NCI-H69 (cell line): ENCODE measurements at regions not wholly inside any gene's neighbourhood (a gene's known extent, or its start where the extent isn't known, plus 50 kb on each side); places are given as distances from the start of the nearest gene placed in this dataset.

Source experiments
- DNase-seq: peaks from one replicate; lab custom pipeline; 2025; lab: John Stamatoyannopoulos, UW

DNA sequence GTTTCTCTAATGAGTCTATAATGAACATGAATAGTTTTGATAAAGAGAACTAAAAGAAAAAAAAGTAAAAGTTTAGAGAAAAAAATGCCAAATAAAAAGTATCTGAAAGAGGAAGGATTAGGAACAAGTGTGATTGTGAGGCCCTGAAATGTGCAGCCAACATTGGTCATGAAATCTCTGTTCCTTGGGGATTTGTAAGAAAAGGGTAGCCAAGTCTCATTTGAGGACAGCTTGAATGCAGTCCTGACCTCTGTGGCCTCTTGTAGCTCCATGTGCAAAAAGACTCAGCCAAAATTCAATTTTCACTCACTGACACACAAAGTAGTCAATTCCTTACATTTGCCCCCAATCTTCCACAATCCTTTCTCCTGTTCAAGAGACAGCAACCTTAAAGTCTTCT lies 167.9 kb downstream of the KLF12 start:
- no peak for DNase-seq

- no peak for DNase-seq
These were observed 171.9 kb downstream of the KLF12 start for GRCh38 chr13:73962284-73962683.

GRCh38 chr13:73961181-73961580 lies 173.0 kb downstream of the KLF12 start:
- DNase-seq: no peak

- no peak for DNase-seq
These were observed 173.7 kb downstream of the KLF12 start for GRCh38 chr13:73960474-73960873.

DNA sequence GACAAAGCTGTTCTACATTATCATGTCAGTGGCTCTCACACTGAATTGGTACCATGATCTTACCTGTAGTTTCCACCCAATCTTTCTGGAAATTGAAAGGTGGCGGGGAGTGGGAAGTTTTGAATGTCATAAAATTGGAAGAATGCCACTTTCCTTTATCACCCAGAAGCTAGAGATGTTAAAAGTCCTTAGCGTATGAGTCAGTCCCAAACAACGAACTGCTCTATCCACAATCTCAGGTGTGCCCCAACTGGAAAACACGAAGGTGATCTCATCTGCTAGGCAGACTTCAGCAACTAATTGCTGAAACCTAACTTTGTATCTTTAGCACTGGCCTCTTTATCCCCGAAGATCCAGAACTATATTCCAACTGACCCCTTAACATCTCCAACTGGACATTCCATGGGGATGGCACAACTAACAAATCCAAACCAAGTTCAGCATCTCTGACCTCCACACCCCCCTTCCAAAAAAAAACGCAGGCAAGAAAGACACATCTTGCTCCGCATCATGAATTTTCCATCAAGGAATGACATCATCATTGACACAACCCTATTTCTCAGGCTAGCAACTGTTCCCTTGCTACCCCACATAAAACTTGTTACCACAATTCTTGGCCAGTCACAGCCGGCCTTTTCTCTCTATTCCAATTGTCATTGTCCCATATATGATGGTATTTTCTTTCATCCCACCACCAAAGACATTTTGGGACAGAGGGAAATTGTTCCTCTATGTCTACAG lies 175.4 kb downstream of the KLF12 start:
- no peak for DNase-seq

GRCh38 chr13:73957889-73958288 lies 176.3 kb downstream of the KLF12 start:
- DNase-seq: no peak

- no peak for DNase-seq
These were observed 177.3 kb downstream of the KLF12 start for GRCh38 chr13:73956795-73957408.

GRCh38 chr13:73955977-73956500 lies 178.2 kb downstream of the KLF12 start:
- DNase-seq: no peak

DNA sequence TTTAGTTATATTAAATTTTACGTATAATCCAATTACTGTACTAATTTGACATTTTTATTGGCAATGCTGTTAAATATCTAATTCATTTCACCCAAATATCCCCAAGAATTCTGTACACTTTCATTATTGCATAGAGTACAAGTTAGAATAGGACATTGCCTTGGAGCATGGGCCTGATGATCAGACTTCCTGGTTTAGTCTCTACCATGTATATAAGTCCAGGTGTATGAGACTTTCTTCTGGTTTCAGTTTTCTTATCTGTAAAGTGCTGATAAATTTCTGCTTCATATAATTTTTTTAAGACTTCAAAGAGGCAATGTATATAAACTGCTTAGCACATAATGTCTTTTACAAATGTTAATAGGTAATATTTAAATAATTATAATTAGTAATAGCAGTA lies 179.4 kb downstream of the KLF12 start:
- no peak for DNase-seq

DNA sequence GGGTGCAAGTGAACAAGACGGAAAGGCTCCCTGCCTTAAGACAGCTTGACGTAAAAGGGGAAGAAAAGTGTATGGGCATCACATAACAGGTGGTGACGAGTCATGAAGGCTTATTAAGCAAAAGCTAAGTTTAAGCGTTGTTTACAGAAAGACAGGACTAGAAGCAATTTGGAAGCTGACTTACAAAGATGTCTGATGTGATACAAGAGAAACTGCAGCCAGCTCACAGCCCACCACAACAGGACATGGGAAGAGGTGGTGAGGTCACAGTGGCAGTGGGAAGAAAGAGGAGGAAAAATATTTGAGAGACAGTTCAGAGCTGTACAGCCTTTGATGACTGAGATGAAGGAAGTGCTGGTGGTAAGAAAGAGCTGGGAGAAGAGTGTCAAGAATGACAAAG lies 181.6 kb downstream of the KLF12 start:
- DNase-seq: no peak

- no peak for DNase-seq
These were observed 185.2 kb downstream of the KLF12 start for GRCh38 chr13:73948848-73949529.

GRCh38 chr13:73945871-73946270 lies 188.3 kb downstream of the KLF12 start:
- DNase-seq: no peak

DNA sequence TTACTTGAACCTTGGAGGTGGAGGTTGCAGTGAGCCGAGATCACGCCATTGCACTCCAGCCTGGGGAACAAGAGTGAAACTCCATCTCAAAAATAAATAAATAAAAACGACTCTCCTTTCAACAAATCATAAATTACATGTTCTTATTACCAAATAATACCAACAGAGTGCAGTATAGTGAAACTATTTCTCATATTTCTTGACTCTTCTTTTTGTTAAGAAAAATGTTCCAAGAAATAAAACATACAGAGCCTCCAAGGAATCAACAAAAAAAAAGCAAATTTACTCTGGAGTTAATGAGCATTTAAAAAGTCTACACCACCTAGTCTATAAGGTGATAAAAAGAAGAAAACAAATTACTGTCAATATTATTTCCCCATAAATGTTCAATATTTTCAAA lies 188.8 kb downstream of the KLF12 start:
- DNase-seq: no peak

GRCh38 chr13:73943965-73944233 lies 190.3 kb downstream of the KLF12 start:
- DNase-seq: no peak

GRCh38 chr13:73943137-73943964 lies 190.9 kb downstream of the KLF12 start:
- no peak for DNase-seq

- no peak for DNase-seq
These were observed 192.5 kb downstream of the KLF12 start for GRCh38 chr13:73941752-73942151.

DNA sequence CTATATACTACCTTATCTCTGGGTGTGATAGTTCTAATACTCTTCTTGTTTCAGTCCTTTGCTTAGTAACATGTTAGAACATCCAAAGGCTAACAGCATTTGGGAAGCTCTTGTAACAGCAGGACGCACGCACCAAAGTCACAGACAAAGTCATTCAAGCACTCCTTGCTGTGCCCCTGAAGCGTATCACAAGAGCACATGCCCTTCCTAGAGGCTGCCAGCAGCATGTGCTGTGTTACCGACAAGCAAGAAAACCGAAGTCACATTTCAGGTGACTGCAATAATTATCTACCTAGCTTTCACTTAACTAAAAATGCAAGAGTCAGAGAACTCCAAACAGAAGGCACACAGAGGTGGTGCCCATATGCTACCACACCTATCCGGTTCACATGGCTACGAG lies 194.1 kb downstream of the KLF12 start:
- no peak for DNase-seq

- no peak for DNase-seq
These were observed 194.6 kb downstream of the KLF12 start for GRCh38 chr13:73939603-73940002.

- no peak for DNase-seq
These were observed 195.2 kb downstream of the KLF12 start for GRCh38 chr13:73939071-73939380.

- peak; percentile 9 for DNase-seq
These were observed 195.7 kb downstream of the KLF12 start for GRCh38 chr13:73938372-73939070.

- no peak for DNase-seq
These were observed 196.8 kb downstream of the KLF12 start for GRCh38 chr13:73937441-73937840.

GRCh38 chr13:73935991-73936390 lies 198.2 kb downstream of the KLF12 start:
- no peak for DNase-seq
